GM10248 (cell line): ENCODE measurements at regions not wholly inside any gene's neighbourhood (a gene's known extent, or its start where the extent isn't known, plus 50 kb on each side); places are given as distances from the start of the nearest gene placed in this dataset.

Experiments used
- CTCF ChIA-PET: fragments of 300-600 bp; sonication (Branson Sonifier 250); formaldehyde crosslinking; extraction: SDS; loops from one replicate; lab custom pipeline; 2021; ENCODE audit warnings: antibody characterized with exemption; lab: Yijun Ruan, JAX
- POLR2A ChIA-PET: fragments of 350-650 bp; sonication (Branson Sonifier 250); formaldehyde crosslinking; extraction: SDS; loops from one replicate; lab custom pipeline; 2020; ENCODE audit warnings: antibody characterized with exemption; lab: Yijun Ruan, JAX
- DNase-seq: peaks from one replicate; pipeline ENCODE4 v3.0.0; 2012; ENCODE audit errors: extremely low spot score
- TF ChIP-seq, protein P1 (sequence below): IDR thresholded peaks from 2 replicates; pipeline ENCODE4 v1.5.1; 2012; ENCODE audit warnings: mild to moderate bottlenecking, low read depth; ENCODE audit errors: extremely low read depth, missing control alignments, control extremely low read depth

GRCh38 chr3:170759511-170760173, 110.4 kb downstream of the RPL22L1 start:
- DNase-seq = no peak
- TF ChIP-seq, protein P1, sequence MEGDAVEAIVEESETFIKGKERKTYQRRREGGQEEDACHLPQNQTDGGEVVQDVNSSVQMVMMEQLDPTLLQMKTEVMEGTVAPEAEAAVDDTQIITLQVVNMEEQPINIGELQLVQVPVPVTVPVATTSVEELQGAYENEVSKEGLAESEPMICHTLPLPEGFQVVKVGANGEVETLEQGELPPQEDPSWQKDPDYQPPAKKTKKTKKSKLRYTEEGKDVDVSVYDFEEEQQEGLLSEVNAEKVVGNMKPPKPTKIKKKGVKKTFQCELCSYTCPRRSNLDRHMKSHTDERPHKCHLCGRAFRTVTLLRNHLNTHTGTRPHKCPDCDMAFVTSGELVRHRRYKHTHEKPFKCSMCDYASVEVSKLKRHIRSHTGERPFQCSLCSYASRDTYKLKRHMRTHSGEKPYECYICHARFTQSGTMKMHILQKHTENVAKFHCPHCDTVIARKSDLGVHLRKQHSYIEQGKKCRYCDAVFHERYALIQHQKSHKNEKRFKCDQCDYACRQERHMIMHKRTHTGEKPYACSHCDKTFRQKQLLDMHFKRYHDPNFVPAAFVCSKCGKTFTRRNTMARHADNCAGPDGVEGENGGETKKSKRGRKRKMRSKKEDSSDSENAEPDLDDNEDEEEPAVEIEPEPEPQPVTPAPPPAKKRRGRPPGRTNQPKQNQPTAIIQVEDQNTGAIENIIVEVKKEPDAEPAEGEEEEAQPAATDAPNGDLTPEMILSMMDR = no peak
- ChIA-PET CTCF (interaction anchor here (1.2 to 2.3 kb wide), 2 partner anchors 25 to 52 kb away, joined by 4 to 5 read pairs; no protein-coding TSS in a partner anchor), POLR2A (no interaction called here)

DNA sequence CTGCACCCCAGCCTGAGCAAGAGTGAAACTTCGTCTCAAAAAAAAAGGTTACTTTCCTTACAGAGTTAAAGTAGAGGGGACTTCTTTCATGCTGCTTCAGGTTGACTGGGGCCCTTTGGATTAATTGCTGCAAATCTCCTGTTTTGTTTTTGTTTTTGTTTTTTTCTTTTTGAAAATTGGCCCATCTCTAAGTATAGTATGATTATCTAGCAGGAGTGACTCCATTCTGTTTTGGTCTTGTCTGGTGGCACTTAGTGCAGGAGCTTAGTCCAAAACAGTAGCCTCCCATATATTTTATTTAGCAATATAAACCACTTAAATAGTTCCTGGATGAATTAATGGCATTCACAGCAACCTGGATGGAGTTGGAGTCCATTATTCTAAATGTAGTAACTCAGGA, 113.0 kb downstream of the RPL22L1 start:
- ChIA-PET POLR2A (no interaction called here), CTCF (interaction anchor here (1.1 kb wide), 1 partner anchor 55 kb away, joined by 3 read pairs; no protein-coding TSS in a partner anchor)
- TF ChIP-seq, protein P1 = no peak
- DNase-seq = no peak

GRCh38 chr3:170754311-170754693, 115.7 kb downstream of the RPL22L1 start:
- POLR2A ChIA-PET = no interaction called here
- TF ChIP-seq, protein P1 = no peak
- DNase-seq = no peak
- CTCF ChIA-PET = interaction anchor here (1.4 kb wide), 1 partner anchor 8 kb away, joined by 4 read pairs; no protein-coding TSS in a partner anchor

DNA sequence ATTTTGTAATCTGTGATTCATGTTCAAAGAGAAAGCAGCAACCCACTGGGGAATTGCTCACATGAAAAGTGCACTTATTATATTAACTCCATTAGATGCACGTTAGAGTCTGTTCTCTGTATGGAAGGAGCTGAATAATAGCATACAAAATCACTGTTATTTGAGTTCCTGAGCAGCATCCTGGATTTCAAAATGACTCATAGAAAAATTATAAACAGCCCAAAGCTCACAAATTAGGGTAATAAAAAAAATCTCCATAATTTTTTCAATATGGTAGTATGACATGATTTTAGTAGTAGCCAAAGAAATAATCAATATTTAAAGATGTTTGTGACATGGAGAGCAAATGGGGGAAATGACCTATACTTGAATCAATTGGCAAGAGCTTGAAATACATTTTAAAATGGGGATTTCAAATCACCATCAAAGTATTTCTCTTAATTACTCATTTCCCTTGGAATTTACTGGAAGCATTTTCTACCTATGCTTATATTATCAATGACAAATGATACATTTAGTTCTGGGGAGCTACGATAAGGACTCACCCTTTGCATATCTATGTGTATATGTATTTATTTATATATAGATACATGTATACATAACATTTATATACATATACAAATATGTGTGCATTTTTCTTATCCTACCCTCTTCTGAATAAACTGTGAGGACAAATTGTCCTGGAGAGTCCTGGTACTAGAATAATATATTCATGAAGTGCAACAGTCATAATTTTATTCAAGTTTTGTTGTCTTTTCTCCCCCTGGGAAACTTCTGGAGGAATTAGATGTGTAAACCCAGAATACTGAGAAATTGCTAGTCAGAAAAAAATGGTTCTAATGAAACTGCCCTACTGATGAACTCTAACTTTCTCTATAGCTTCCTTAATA, 116.3 kb downstream of the RPL22L1 start:
- CTCF ChIA-PET = interaction anchor here (1.4 kb wide), 1 partner anchor 9 kb away, joined by 4 read pairs; no protein-coding TSS in a partner anchor
- TF ChIP-seq, protein P1 = no peak
- DNase-seq = no peak
- POLR2A ChIA-PET = no interaction called here

DNA sequence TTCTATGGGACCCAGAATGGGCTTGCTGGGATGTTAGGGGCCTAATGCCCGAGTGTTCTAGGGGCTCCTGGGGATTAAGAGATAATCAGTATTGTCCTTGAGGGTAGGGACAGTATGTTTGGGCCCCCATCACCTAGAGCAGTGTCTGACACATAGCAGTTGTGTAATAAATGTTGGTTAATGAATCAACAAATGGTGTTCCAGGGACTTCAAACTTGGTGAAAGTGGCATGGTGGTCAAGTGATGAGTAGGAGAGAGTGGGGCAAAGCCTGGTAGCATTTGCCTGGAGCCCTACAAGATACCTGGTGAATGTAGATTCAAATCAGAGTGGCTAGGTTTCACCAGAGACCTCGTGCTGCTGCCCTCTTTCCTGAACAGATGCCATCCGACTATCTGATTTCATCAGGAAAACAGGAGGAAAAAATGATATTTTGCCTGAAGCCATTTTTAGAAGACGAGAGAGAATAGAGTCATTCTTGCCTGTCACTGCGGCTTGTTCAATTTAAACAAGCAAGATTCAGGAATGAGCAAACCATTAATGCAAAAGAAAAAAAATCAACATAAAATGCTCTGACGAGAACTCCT, 117.3 kb downstream of the RPL22L1 start:
- ChIA-PET POLR2A (no interaction called here), CTCF (interaction anchor here (1.3 kb wide), 1 partner anchor 58 kb away, joined by 3 read pairs; no protein-coding TSS in a partner anchor)
- TF ChIP-seq, protein P1 = no peak
- no peak for DNase-seq

GRCh38 chr3:170751899-170752293, 118.1 kb downstream of the RPL22L1 start:
- ChIA-PET CTCF (interaction anchor here (1.3 kb wide), 1 partner anchor 59 kb away, joined by 3 read pairs; no protein-coding TSS in a partner anchor), POLR2A (no interaction called here)
- DNase-seq = no peak
- TF ChIP-seq, protein P1 = no peak
